GM11168 (cell line): ENCODE measurements at regions not wholly inside any gene's neighbourhood (a gene's known extent, or its start where the extent isn't known, plus 50 kb on each side); places are given as distances from the start of the nearest gene placed in this dataset.
"Not testable (repeated sequence)": the region's sequence is repeated elsewhere in the genome, so short reads cannot be mapped to it uniquely, and the experiment has no call there.

Source experiments
- in situ Hi-C: fragments of 300-500 bp; cut with MboI; formaldehyde crosslinking; loops from one replicate; pipeline ENCODE4 v1.12.0; 2022; ENCODE audit warnings: low sequenced_read_pairs; ENCODE audit not compliant: unreplicated experiment

DNA sequence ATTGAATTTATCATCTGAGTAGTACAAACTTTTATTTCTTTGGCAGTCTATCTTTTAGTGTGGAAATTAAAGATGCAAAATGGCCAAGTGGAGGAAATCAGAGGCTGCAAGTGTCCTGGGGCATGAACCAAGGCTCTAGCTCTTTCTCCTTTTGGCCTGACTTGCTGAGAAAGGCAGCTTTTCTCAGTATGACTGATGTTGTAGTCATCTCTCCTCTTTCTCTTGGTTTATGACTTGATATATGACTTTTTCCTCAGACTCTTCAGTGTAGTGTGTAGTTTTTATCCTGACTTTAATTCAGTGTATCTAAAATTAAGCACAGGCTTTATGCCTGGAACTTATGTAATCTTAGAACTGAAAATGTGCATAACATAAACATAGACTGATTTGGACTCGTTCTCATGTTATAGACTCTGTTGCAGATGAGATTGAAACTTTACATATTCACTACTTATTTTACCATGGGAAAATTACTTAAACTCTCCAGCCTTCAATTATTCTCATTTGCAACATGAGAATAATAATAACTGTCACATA lies 65.7 kb downstream of the SLITRK5 start:
- in situ Hi-C loops = no loop called here

DNA sequence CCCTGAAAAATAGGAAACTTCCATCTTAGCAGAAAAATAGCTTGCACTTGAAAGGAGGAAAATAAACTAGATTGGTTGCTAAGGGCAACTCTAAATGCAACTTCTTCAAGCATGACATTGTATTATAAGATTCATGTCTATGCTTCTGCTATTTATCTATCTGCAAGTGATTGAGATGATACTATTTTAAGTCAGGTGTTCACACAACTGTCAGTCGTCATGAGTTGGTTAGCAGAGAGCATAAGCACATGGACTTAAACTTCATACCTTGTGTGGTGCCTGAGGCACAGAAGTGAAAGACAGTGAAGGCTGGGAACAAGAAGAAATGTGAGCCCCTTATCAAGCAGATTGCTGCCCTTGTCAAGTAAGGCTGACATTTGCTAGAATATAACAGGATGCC lies 82.9 kb downstream of the SLITRK5 start:
- in situ Hi-C loops = no loop called here

DNA sequence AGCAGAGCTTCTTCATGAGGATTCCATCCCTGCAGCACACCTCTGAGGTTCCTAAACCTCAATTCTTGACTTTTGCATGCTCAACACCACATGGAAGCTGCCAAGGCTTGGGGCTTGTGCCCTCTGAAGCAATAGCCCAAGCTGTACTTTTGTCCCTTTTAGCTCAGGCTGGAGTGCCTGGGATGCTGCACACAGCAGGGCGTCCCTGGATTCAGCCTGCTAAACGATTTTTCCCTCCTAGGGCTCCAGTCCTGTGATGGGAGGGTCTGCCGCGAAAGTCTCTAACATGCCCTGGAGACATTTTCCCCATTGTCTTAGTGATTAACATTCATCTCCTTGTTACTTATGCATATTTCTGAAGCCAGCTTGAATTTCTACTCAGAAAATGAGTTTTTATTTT lies 98.3 kb downstream of the SLITRK5 start:
- in situ Hi-C loops = no loop called here

GRCh38 chr13:87777387-87777786 lies 106.2 kb downstream of the SLITRK5 start:
- in situ Hi-C loops = no loop called here

DNA sequence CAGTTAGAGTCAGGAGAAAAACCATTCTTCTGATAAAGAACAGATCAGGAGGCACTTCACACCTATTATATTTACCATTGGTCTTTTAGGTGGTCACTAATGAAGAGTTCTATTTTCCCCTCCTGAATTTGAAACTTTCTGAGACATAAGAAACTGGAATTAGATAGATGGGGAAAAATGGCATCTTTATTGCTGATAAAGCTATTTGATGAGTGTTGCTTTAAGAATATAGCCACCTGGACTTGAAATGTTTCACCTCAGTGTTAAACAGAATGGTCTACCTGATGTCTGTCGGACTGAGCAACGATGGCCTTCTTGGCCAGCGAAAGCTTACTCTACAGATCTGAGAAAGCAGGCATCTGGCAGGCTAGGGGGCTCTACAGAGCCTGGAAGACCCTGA lies 107.0 kb downstream of the SLITRK5 start:
- in situ Hi-C loops = no loop called here

DNA sequence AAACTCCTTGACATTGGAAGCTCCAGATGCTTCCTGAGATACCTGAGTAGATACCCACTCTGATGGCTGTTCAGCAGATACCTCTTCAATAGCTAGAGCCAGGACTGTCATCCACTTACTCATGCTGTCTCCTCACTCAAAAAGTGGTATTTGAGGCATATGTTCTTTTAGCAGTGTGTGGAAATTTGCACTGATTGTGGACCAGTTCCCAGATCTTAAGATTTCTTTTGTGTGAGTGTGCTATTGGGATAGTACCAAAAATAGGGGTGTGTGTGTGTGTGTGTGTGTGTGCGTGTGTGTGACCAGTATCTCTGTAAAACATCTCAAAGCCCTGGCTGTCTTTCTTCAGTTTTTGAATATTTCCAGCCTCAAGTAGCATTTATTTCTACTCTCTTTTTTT lies 108.3 kb downstream of the SLITRK5 start:
- in situ Hi-C loops = no loop called here

- in situ Hi-C loops = no loop called here
Measured at GRCh38 chr13:87783366-87783765, 112.2 kb downstream of the SLITRK5 start.

GRCh38 chr13:87788363-87788762 lies 117.2 kb downstream of the SLITRK5 start:
- in situ Hi-C loops = no loop called here

DNA sequence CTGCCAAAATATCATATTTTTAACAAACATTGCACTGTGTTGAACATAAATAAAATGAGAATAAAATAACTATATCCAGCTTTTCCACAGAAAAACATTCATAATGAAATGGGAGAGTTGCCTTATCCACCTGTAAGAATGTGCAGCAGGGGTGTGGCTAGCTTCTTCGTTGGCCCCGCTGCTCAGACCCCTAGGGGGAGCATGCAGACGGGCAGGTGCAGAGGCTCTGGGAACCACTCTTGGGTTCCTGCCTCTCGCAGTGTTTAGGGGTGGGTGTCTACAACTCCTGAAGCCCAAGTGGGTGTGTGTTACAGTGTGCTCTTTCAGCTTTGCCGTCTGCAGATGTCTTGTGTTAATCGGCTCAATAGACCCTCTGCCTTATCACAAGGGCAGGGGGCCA lies 121.7 kb downstream of the SLITRK5 start:
- in situ Hi-C loops = no loop called here

DNA sequence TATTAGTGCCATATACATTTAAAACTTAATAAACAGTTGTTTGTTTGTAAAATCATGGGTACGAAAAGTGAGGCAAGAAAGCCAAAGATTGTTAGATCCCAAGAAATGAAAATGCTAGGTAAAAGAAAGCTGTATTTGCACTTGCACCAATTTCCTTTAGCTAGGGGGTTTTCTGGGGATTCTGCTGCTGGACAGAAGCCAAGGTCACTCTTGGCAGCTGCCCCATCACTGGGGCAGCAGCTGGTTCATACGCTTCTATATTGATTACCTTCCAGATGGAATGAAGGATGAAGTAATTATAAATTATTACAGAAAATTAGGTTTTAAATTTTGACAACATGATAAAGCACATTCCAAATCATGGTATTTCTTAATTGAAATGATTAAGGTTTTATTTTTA lies 127.4 kb downstream of the SLITRK5 start:
- in situ Hi-C loops = no loop called here

DNA sequence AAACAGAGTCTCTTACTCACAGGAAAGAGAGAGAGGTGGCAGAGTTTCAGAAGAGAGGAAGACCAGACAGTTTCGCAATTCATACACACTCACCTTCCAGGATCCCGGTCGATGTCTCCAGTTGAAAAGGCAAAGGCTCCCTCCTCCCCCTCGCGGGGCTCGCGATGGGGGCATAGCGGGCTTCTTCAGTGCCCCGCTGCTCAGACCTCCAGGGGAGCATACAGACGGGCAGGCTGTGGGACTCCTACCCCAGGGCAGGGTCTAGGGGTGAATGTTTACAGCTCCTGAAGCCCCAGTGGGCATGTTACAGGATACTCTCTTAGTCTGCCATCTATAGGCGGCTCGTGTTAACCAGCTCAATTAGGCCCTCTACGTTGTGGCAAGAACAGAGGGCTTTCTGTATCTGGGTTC lies 139.2 kb downstream of the SLITRK5 start:
- in situ Hi-C loops = no loop called here

DNA sequence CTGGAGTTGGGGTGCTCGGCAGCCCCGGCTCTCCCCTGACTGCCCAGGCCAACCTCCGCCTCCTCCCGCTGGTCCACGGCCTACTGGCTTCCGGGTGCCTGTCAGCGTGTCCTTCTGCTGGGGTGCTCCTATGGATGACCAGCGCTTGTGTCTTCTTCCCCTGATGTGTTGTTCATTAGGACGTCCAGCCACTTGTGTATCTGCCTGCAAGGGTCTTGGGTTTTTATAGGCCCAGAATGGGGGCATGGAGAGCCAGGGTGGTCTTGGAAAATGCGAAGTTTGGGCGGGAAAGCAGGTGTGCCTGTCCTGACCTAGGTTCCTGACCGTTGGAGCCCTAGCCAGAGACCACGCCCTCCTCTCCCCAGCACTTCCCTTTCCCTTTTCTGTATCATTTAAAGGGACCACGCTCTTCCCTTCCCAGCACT lies 139.8 kb downstream of the SLITRK5 start:
- in situ Hi-C loops = no loop called here

DNA sequence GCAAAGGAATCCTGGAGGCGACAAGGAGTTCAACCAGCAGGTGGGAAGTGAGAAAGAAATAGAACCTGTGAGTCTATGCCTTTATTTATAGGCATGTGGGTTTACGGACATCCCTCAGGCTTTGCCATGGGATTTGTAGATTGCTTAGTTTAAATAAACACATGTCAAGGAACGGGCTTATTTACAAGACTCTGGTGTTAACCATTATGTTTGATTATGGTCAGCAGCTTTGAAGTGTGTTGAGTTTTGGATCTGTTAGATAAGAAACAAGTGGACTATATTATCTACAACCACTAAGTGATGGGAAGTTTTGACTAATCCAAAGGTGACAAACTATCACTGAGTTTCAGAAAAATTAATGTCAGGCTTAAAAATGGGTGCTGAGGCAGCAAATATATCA lies 143.2 kb downstream of the SLITRK5 start:
- in situ Hi-C loops = no loop called here

GRCh38 chr13:87820241-87820640 lies 149.1 kb downstream of the SLITRK5 start:
- in situ Hi-C loops = no loop called here

DNA sequence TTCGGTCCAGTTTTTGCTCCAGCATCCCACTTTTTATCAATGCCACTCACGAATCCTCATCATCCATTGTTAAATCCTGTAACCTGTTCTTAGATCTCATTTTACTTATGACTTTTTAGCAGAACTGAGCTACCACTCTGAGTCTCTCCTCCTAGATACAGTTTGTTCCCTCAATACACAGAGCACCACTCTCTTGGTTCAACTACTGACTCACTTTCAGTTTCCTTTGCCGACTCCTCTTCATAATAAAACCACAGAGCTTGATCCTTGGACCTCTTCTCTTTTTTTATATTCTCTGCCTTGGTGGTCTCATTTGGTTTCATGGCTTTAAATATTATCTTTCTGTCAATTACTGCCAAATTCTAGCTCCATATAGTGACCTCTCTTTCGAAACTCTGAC lies 150.3 kb downstream of the SLITRK5 start:
- in situ Hi-C loops = no loop called here

DNA sequence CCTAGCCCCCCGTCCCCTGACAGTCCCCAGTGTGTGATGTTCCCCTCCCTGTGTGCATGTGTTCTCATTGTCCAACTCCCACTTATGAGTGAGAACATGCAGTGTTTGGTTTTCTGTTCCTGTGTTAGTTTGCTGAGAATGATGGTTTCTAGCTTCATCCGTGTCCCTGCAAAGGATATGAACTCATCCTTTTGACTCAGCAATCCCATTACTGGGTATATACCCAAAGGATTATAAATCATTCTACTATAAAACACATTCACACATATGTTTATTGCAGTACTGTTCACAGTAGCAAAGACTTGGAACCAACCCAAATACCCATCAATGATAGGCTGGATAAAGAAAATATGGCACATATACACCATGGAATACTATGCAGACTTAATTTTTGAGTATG lies 155.1 kb downstream of the SLITRK5 start:
- in situ Hi-C loops = not testable (repeated sequence)

GRCh38 chr13:87827479-87827878 lies 156.3 kb downstream of the SLITRK5 start:
- in situ Hi-C loops = no loop called here

- in situ Hi-C loops = no loop called here
Measured at GRCh38 chr13:87837522-87837921, 166.4 kb downstream of the SLITRK5 start.

- in situ Hi-C loops = no loop called here
Measured at GRCh38 chr13:87837946-87838345, 166.8 kb downstream of the SLITRK5 start.

GRCh38 chr13:87851410-87851809 lies 180.2 kb downstream of the SLITRK5 start:
- in situ Hi-C loops = no loop called here

- in situ Hi-C loops = no loop called here
Measured at GRCh38 chr13:87855553-87855952, 184.4 kb downstream of the SLITRK5 start.

DNA sequence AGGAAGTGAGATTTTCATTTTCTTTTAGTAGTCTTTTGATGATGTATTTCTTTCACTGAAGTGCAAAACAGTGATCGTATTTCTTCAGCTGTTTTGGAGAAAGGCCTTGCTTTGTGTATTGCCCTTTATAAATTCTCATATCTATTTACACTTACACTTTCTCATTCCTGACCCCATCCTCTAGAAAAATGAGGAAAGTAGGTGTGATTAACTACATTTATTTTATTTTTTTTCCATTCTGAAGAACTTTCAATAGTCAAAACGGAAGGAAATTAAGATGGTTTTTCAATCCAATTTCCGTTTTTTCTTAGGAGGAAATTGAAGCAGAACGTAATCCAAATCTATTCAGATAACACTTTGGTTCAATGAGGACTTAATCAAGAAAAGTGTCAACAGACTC lies 188.1 kb downstream of the SLITRK5 start:
- in situ Hi-C loops = no loop called here

GRCh38 chr13:87867426-87867825 lies 196.3 kb downstream of the SLITRK5 start:
- in situ Hi-C loops = no loop called here
